ENCODE measurements at regions not wholly inside any gene's neighbourhood (a gene's known extent, or its start where the extent isn't known, plus 50 kb on each side); places are given as distances from the start of the nearest gene placed in this dataset.

DNA sequence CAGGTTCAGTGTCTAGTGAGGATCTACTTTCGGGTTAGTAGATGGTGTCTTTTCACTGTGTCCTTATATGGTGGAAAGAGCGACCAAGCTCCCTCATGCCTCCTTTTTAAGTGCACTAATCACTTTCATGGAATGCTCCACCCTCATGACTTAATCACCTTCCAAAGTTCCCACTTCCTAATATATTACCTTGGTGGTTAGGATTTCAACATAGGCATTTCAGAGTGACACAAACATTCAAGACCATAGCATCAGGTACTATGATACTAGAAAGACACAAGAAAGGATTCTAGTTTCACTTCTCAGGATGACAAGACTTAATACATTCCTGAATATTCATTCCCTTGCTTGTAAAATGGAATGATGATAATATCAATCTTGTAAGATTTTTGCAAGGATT lies 119.1 kb upstream of the FAM3C start:
- H3K79me2 ChIP-seq (ENCODE audit: insufficient read depth): no peaks in the 10 kb centered on the region
- H3K27me3 ChIP-seq (ENCODE audit: insufficient read depth): no peaks in the 10 kb centered on the region
- H3K27ac ChIP-seq (ENCODE audit: low read depth in 2 of 2, low read length in 1 of 2): no peak overlapping the region
- peaks cover 9% of the 10 kb centered on the region; the same call in 1 of the 2 replicates for H3K9me3 ChIP-seq
- H3K9ac ChIP-seq: no peak overlapping the region
- POLR2A ChIA-PET: no interaction called here
- H3K4me1 ChIP-seq (ENCODE audit: control insufficient read depth in 1 of 2, insufficient read depth in 2 of 2, low read depth in 1 of 2, low read length in 1 of 2): no peaks in the 10 kb centered on the region; a peak in 1 of 4 replicates
- no peak overlapping the region for H2AFZ ChIP-seq (ENCODE audit: low read depth)
- H3K36me3 ChIP-seq (replicated peaks in 1 of 2; ENCODE audit: control insufficient read depth in 1 of 2, insufficient read depth in 2 of 2, low read length in 1 of 2): no peaks in the 10 kb centered on the region
- H3F3A ChIP-seq (replicated peaks; ENCODE audit: insufficient read depth): no peaks in the 10 kb centered on the region
- H3K4me2 ChIP-seq: no peak overlapping the region
- TF ChIP-seq, protein P1, sequence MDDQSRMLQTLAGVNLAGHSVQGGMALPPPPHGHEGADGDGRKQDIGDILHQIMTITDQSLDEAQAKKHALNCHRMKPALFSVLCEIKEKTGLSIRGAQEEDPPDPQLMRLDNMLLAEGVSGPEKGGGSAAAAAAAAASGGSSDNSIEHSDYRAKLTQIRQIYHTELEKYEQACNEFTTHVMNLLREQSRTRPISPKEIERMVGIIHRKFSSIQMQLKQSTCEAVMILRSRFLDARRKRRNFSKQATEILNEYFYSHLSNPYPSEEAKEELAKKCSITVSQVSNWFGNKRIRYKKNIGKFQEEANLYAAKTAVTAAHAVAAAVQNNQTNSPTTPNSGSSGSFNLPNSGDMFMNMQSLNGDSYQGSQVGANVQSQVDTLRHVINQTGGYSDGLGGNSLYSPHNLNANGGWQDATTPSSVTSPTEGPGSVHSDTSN (IDR thresholded peaks at IDR 0.05): no peak
- TF ChIP-seq SIN3A (IDR thresholded peaks at IDR 0.05; ENCODE audit: borderline replicate concordance, low read depth, low read length): no peak
- no peak for TF ChIP-seq REST (IDR thresholded peaks at IDR 0.05; ENCODE audit: low read depth, low read length)
- no peak for TF ChIP-seq FOXM1 (IDR thresholded peaks at IDR 0.05; ENCODE audit: low read depth)
- no peak for TF ChIP-seq FOSL2 (IDR thresholded peaks at IDR 0.05; ENCODE audit: borderline replicate concordance, low read depth)
- no peak for TF ChIP-seq EZH2phosphoT487 (IDR thresholded peaks at IDR 0.05; ENCODE audit: borderline replicate concordance, low read depth)
- no peak for TF ChIP-seq MXI1 (IDR thresholded peaks at IDR 0.05; ENCODE audit: low read depth, low read length)
- TF ChIP-seq ELF1 (IDR thresholded peaks at IDR 0.05): no peak
- no peak for TF ChIP-seq CTCF (IDR thresholded peaks at IDR 0.05)
- TF ChIP-seq, protein P2, sequence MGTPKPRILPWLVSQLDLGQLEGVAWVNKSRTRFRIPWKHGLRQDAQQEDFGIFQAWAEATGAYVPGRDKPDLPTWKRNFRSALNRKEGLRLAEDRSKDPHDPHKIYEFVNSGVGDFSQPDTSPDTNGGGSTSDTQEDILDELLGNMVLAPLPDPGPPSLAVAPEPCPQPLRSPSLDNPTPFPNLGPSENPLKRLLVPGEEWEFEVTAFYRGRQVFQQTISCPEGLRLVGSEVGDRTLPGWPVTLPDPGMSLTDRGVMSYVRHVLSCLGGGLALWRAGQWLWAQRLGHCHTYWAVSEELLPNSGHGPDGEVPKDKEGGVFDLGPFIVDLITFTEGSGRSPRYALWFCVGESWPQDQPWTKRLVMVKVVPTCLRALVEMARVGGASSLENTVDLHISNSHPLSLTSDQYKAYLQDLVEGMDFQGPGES (IDR thresholded peaks at IDR 0.05; ENCODE audit: low read depth, low read length): no peak
- TF ChIP-seq NRF1 (IDR thresholded peaks at IDR 0.05; ENCODE audit: low read depth, low read length): no peak
- TF ChIP-seq TEAD4 (IDR thresholded peaks at IDR 0.05; ENCODE audit: borderline replicate concordance, insufficient read depth): no peak
- TF ChIP-seq TCF12 (IDR thresholded peaks at IDR 0.05): no peak
- TF ChIP-seq RXRA (IDR thresholded peaks at IDR 0.05; ENCODE audit: borderline replicate concordance, low read depth): no peak
- no peak overlapping the region for H3K4me3 ChIP-seq (ENCODE audit: low read depth in 2 of 2, low read length in 1 of 2)
- no peak for DNase-seq
- H4K20me1 ChIP-seq (ENCODE audit: insufficient read depth): no peaks in the 10 kb centered on the region
- 73% methylated on average over 2 of the region's 2 CpGs for WGBS (ENCODE audit: low lambda C conversion rate)
- CTCF ChIA-PET: no interaction called here
- no peaks in the 10 kb centered on the region for H3K9me2 ChIP-seq

Measured in SK-N-SH (cell line).